Activated naive CD8-positive, alpha-beta T cell treated with anti-CD3 and anti-CD28 coated beads, Interleukin-2, amount 50 U/mL, for 24 hours (primary cell): ENCODE measurements at regions not wholly inside any gene's neighbourhood (a gene's known extent, or its start where the extent isn't known, plus 50 kb on each side); places are given as distances from the start of the nearest gene placed in this dataset.

ENCODE experiments used
- ATAC-seq: fragments of 150-1000 bp; cut with Tn5 transposase; one replicate; pipeline ENCODE4 v1.10.0; 2021
- DNase-seq: peaks from one replicate; pipeline ENCODE4 v3.0.0; 2021
- H3K27ac Mint-ChIP-seq: one replicate; pipeline ENCODE4 v1.8.0; 2021; ENCODE audit warnings: mild to moderate bottlenecking, mixed read lengths
- H3K27me3 Mint-ChIP-seq: one replicate; pipeline ENCODE4 v1.8.0; 2021; ENCODE audit warnings: mixed read lengths
- H3K36me3 Mint-ChIP-seq: one replicate; pipeline ENCODE4 v1.8.0; 2021; ENCODE audit warnings: low read depth, mixed read lengths
- H3K4me1 Mint-ChIP-seq: one replicate; pipeline ENCODE4 v1.8.0; 2021; ENCODE audit warnings: mixed read lengths
- H3K4me3 Mint-ChIP-seq: one replicate; pipeline ENCODE4 v1.8.0; 2021; ENCODE audit warnings: mild to moderate bottlenecking, moderate library complexity, mixed read lengths
- H3K9me3 Mint-ChIP-seq: one replicate; pipeline ENCODE4 v1.8.0; 2021; ENCODE audit warnings: mixed read lengths

DNA sequence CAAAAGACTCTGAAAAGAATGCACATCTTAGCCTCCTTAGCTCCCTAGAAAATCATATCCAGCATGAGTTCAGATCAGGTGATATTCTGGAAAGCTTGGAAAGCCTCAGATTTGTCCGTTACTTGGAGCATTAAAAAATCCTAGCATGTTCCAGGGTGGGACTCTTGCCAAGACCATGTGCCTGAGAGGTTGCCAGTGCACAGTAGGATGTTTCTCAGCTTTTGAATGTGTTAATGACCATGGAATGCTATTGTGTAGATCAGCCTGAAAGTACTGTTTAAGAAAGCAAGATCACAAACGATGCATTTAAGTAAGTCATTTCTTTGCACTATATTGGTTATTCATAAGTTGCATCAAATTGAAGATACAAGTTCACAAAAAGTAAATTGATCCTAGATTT lies 230.5 kb downstream of the ETNK1 start:
- no peak overlapping the region for H3K4me3 Mint-ChIP-seq
- H3K36me3 Mint-ChIP-seq, result no peaks in the 10 kb centered on the region
- DNase-seq (no peak), ATAC-seq (no peak)
- H3K27ac Mint-ChIP-seq, result no peak overlapping the region
- H3K27me3 Mint-ChIP-seq, result peaks cover 4% of the 10 kb centered on the region
- no peaks in the 10 kb centered on the region for H3K9me3 Mint-ChIP-seq
- H3K4me1 Mint-ChIP-seq, result no peaks in the 10 kb centered on the region

DNA sequence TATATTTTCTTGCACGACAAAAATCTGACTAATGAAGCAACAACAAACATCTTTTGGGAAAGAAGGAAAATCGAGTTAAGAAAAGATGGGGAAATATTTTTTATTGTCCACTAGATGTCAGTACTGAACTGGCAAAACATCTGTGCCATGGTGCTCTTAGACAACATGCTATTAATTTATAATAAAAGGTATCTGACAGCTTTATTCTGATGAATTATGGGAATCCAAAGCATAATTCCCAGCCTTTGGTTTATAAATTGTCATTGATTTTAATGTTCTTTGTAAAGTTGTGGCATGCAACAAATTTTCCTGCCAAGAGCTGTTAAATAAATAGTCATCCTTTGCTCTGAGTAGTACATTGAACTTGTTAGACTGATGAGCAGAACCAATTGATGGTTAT lies 231.2 kb downstream of the ETNK1 start:
- no peak for DNase-seq
- Mint-ChIP-seq H3K4me3 (no peak overlapping the region), H3K27me3 (peaks cover 4% of the 10 kb centered on the region), H3K36me3 (no peaks in the 10 kb centered on the region), H3K9me3 (no peaks in the 10 kb centered on the region), H3K27ac (no peak overlapping the region), H3K4me1 (no peaks in the 10 kb centered on the region)
- no peak for ATAC-seq

DNA sequence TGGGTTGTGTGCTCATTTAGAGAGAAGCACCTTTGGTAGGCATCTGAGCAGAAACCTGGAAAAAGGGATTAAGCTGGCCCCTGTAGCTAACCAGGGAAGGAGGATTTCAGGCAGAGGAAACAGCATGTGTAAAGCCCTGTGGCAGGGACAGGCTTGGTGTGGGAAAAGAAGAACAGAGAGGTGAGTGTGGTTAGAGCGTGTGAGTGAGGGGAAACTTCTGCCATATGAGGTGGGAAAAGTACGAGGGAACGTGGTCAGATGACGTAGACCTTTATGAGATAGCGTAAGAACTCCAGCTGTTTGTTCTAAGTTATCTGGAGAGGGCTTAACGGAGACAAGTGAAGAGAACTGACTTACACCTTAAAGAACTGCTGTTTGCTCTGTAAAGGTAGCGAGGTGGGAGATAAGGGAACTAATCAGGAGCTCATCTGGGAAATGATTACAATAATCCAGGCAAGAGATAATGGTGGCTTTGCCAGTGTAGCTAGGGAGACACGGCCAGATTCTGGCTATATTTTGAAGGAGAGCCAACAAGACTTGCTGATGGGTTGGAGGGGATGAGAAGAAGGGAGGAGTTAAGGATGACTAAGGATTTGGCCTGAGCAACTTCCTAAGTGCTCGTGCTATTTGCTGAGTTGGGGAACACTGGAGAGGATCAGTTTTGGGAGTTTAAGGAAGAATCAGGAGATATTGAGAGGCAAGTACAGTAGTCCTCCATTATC lies 234.0 kb downstream of the ETNK1 start:
- Mint-ChIP-seq H3K27me3 (peaks cover 4% of the 10 kb centered on the region), H3K9me3 (no peaks in the 10 kb centered on the region), H3K4me1 (no peaks in the 10 kb centered on the region), H3K36me3 (no peaks in the 10 kb centered on the region), H3K4me3 (no peak overlapping the region), H3K27ac (no peak overlapping the region)
- DNase-seq (no peak), ATAC-seq (no peak)

DNA sequence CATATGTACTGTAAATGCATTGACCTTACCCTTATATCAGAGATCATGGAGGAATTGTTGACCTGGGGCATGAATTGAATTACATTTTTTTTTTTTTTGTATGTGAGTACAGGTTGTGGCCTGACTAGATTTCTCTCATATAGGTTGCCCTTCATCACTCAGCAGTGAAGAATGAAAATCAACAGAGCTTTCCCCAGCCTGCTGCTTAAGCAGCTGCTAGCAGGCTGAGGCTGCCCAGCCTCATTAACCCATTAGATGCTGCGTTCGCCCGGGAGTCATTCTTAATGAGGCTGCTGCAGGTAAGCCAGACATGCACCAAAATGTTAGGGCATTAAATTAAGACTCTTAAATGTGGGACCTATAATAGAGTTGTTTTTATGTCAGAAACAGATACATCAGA lies 236.0 kb downstream of the ETNK1 start:
- DNase-seq, result no peak
- peaks cover 4% of the 10 kb centered on the region for H3K27me3 Mint-ChIP-seq
- no peaks in the 10 kb centered on the region for H3K36me3 Mint-ChIP-seq
- H3K27ac Mint-ChIP-seq, result no peak overlapping the region
- no peaks in the 10 kb centered on the region for H3K9me3 Mint-ChIP-seq
- no peak for ATAC-seq
- H3K4me1 Mint-ChIP-seq, result no peaks in the 10 kb centered on the region
- H3K4me3 Mint-ChIP-seq, result no peak overlapping the region

DNA sequence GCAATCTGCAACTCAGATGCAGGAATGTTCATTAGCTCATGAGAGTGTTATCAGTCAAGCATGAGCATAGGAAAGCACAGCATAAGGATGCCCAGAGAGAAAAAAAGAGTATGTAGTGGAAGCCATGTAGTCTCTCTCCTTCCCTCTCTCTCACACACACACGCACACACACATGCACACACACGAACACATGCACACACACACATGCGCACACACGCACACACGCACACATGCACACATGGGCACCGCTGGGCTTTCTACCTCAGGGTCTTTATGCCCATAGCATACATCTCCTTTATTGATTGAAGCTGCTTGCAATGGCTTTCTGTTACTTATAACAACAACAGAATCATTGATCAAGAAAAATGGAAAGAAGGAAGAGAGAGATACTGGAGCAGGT lies 240.9 kb downstream of the ETNK1 start:
- Mint-ChIP-seq H3K36me3 (no peaks in the 10 kb centered on the region), H3K4me1 (no peaks in the 10 kb centered on the region), H3K27ac (no peak overlapping the region), H3K4me3 (no peak overlapping the region), H3K27me3 (no peaks in the 10 kb centered on the region), H3K9me3 (no peaks in the 10 kb centered on the region)
- DNase-seq, result no peak
- ATAC-seq, result no peak

DNA sequence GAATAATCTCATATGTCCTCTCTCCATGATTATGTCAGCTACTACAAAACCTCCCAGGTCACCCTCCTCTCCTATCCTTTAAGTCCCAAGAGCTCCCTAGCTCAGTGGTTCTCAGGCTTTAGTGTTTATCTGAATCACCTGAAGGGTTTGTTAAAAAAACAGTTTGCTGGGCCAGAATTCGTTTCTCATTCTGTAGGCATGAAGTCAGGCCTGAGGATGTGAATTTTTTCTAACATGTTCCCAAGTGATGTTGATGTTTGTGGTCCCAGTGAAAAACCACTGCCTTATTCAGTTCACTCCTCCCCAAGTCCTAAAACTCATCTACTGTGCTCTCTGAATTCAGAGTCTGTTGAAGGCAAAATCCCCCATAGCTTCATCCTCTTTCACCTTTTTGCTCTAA lies 241.4 kb downstream of the ETNK1 start:
- Mint-ChIP-seq H3K27ac (no peak overlapping the region), H3K36me3 (no peaks in the 10 kb centered on the region)

DNA sequence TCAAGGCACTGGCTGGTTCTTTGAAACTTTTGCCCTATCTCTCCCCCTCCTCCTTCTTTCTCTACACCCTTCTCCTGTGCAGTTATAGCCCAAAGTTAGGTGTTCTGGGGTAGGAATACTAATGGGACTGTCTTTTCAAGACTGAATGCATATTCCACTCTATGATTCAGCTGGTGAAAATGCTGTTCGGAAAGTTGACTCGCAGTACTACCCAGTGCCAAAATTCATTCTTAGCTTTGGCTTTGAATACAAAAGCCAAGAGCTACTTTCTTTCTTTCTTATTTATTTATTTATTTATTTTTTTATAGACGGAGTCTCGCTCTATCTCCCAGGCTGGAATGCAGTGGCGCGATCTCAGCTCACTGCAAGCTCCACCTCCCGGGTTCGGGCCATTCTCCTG lies 249.2 kb downstream of the ETNK1 start:
- DNase-seq (no peak), ATAC-seq (no peak)
- no peaks in the 10 kb centered on the region for H3K9me3 Mint-ChIP-seq
- H3K27me3 Mint-ChIP-seq, result no peaks in the 10 kb centered on the region
- no peaks in the 10 kb centered on the region for H3K36me3 Mint-ChIP-seq
- H3K4me3 Mint-ChIP-seq, result no peak overlapping the region
- no peaks in the 10 kb centered on the region for H3K4me1 Mint-ChIP-seq
- no peak overlapping the region for H3K27ac Mint-ChIP-seq

More for the DNA sequence above, 241.4 kb downstream of the ETNK1 start:
- DNase-seq (no peak), ATAC-seq (no peak)
- H3K9me3 Mint-ChIP-seq, result no peaks in the 10 kb centered on the region
- H3K4me1 Mint-ChIP-seq, result no peaks in the 10 kb centered on the region
- H3K4me3 Mint-ChIP-seq, result no peak overlapping the region
- no peaks in the 10 kb centered on the region for H3K27me3 Mint-ChIP-seq

DNA sequence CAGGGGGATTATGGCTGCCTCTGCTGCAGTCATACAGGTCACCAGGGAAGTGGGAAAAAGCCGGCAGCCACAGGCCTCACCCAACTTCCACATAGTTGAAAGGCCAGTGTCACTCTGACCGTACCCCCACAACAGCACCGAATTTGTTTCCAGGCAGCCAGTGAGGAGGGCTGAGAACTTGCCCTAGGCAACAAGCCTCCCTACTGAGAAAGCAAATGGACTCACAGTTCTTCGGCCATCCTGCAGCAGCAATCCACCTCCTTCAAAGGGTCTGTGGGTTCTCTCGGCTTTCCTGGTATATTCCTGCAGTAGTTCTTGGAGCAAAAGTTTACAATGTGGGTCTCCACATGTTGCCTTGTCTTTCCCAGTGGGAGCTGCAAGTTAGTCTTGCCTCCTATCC lies 251.3 kb downstream of the ETNK1 start:
- Mint-ChIP-seq H3K27me3 (no peaks in the 10 kb centered on the region), H3K27ac (no peak overlapping the region), H3K36me3 (no peaks in the 10 kb centered on the region), H3K4me3 (no peak overlapping the region), H3K4me1 (no peaks in the 10 kb centered on the region), H3K9me3 (no peaks in the 10 kb centered on the region)
- DNase-seq (no peak), ATAC-seq (no peak)

DNA sequence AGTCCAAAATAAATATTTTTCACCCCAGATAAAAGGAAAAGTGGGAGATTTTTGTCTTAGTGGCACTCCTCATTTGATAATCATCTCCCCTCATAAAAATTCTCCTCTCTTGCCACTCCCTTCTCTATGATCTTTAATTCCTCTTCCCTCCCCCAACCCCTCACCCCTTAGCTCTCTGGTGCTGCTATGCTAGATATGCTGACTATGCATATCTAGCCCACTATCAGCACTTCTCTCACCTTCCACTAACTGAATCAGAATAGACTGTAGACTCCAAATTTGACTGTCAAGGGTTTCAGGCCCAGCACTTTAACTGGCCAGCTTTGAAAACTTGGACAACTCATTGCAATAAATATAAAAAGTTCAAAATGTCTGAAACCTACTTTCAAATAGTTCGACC lies 254.2 kb downstream of the ETNK1 start:
- Mint-ChIP-seq H3K4me3 (no peak overlapping the region), H3K4me1 (no peaks in the 10 kb centered on the region), H3K27ac (no peak overlapping the region), H3K27me3 (no peaks in the 10 kb centered on the region), H3K36me3 (no peaks in the 10 kb centered on the region), H3K9me3 (no peaks in the 10 kb centered on the region)
- ATAC-seq (no peak), DNase-seq (no peak)

DNA sequence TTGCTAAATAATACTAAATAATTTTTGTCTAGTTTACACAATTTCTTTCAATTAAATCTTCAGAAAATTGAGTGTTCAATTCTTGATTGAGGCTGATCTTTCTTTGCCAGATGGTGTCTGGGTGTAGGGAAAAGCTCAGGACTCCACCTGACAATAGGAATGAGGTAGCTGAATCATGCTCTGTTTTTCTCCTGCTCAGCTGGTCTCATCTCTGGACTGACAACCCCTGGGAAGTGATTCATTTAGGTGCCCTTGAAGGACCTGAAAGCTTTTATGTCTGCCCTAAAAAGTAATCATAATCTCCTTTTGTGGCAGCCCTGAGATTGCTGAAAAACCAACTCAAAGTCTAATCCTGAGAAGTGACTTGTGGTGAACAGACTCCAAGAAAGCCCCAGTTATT lies 255.4 kb downstream of the ETNK1 start:
- DNase-seq, result no peak
- H3K4me3 Mint-ChIP-seq, result no peak overlapping the region
- H3K27ac Mint-ChIP-seq, result no peak overlapping the region
- ATAC-seq, result no peak
- H3K4me1 Mint-ChIP-seq, result no peaks in the 10 kb centered on the region
- H3K9me3 Mint-ChIP-seq, result no peaks in the 10 kb centered on the region
- no peaks in the 10 kb centered on the region for H3K36me3 Mint-ChIP-seq
- H3K27me3 Mint-ChIP-seq, result no peaks in the 10 kb centered on the region

DNA sequence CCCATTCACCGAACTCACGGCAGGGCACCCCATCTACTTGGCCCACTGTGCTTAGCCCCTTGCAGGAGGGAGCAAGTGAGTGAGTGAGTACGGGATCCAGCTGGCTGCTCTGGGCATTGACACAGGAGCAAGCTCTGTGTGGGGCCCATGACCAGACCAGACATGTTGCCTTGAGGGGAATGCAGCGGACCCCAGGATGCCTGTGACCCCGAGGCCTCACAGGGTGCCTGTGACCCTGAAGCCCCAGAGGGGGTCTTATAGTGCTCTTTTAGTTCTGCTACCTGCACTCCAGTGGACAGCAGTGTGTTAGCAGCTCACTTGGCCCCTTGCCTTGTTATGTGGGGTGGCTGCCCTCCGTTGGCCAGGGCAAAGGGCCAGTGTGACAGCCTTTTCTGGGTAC lies 255.8 kb downstream of the ETNK1 start:
- Mint-ChIP-seq H3K4me1 (no peaks in the 10 kb centered on the region), H3K27ac (no peak overlapping the region), H3K9me3 (no peaks in the 10 kb centered on the region), H3K36me3 (no peaks in the 10 kb centered on the region), H3K27me3 (no peaks in the 10 kb centered on the region), H3K4me3 (no peak overlapping the region)
- ATAC-seq (no peak), DNase-seq (no peak)

DNA sequence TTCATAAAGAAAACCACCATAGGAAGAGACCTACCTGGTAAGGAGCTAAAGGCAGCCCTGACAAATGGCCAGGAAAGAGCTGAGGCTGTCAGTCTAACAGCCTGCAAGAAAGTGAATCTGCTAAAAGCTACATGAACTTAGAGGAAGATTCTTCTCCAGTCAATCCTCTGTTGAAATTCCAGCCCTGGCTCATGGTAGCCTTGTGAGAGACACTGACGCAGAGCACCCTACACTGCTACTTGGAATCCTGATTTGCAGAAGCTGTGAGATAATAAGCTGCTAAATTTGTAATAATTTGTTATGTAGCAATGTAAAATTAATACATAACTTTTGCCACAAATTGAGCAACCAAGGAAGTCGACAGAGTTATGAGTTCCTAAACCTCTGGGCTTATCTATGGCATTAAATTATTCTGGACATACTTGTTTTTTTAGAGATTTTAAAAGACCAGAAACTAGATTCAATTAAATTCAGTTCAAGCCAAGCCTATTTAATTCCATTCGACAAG lies 257.0 kb downstream of the ETNK1 start:
- Mint-ChIP-seq H3K9me3 (no peaks in the 10 kb centered on the region), H3K36me3 (no peaks in the 10 kb centered on the region), H3K27me3 (no peaks in the 10 kb centered on the region), H3K4me3 (no peak overlapping the region), H3K4me1 (no peaks in the 10 kb centered on the region), H3K27ac (no peak overlapping the region)
- DNase-seq (no peak), ATAC-seq (no peak)

DNA sequence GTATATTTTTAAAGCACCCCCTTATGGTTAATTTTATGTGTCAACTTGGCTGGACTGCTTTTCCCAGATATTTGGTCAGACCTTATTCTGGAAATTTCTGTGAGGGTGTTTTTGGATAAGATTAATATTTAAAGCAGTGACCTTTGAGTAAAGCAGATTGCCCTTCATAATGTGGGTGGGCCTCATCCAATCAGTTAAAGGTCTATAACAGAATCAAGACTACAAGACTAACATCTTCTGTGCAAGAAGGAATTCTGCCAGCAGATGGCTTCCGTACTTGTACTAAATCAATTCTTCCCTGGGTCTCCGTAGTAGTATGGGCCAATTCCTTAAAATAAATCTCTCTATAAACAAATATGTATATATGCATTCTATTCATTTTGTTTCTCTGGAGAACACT lies 257.6 kb downstream of the ETNK1 start:
- H3K4me3 Mint-ChIP-seq, result no peak overlapping the region

DNA sequence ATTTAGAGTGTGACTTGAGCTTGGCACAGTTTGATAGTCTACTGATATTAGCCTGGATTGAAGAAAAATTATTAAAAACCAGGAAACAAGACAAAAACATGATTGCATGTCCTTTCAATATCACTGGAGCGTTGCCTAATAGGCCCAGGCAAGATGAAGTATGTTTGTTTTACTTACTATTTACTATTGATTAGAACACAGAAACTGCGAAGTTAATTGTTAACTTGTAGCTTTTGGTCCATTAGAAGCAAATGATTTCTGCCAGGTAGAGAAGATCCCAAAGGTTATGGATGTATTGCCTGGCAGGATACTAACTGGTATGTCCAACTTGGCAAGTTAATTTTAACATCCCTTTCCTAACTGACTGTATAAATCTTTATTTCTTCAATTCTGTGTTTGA lies 268.9 kb downstream of the ETNK1 start:
- Mint-ChIP-seq H3K4me3 (no peak overlapping the region), H3K36me3 (no peaks in the 10 kb centered on the region), H3K9me3 (no peaks in the 10 kb centered on the region), H3K27me3 (no peaks in the 10 kb centered on the region), H3K4me1 (no peaks in the 10 kb centered on the region), H3K27ac (no peak overlapping the region)
- ATAC-seq (no peak), DNase-seq (no peak)

More for the DNA sequence above, 257.6 kb downstream of the ETNK1 start:
- DNase-seq (no peak), ATAC-seq (no peak)
- Mint-ChIP-seq H3K4me1 (no peaks in the 10 kb centered on the region), H3K27ac (no peak overlapping the region), H3K36me3 (no peaks in the 10 kb centered on the region), H3K9me3 (no peaks in the 10 kb centered on the region), H3K27me3 (no peaks in the 10 kb centered on the region)

DNA sequence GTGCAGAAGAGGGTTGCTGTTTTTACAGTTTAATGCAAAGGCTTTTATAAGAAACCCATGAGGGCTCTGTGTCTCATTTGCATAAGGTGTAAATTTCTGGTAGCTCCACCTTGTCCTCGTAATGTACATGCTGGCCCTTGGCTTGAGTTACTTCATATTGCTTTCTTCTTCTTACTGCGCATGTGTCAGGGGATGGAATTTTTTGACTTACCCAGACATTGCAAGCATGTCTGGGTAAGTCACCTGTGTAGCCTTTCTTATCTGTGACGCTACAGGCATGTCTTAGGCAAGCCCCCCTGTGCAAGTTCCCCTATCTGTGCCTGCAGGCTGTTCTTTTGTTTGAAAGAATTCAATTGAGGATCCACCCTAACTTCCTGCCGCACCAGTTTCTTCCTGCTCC lies 274.2 kb downstream of the ETNK1 start:
- Mint-ChIP-seq H3K4me3 (no peak overlapping the region), H3K36me3 (no peaks in the 10 kb centered on the region), H3K27me3 (no peaks in the 10 kb centered on the region), H3K9me3 (no peaks in the 10 kb centered on the region), H3K27ac (no peak overlapping the region), H3K4me1 (no peaks in the 10 kb centered on the region)
- no peak for ATAC-seq
- no peak for DNase-seq

DNA sequence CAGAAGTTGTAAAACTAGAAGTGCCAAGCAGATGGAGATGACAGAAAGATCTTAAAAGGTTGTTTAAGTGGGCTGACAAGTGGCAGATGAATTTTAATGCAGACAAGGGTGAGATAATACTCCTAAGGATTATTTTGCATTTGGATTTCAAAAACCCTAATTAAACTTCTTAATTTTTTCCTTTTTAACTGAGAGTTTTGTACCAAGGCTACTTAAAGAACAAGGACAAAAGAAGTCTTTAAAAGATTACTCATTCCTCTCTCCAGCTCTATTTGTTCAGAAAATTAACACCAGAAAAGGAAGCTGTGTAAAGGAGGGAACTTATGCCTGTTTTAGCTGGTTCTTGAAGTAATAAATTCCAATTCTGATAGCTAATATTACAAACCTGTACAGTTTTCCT lies 275.4 kb downstream of the ETNK1 start:
- Mint-ChIP-seq H3K27ac (no peak overlapping the region), H3K4me3 (no peak overlapping the region), H3K4me1 (no peaks in the 10 kb centered on the region), H3K9me3 (no peaks in the 10 kb centered on the region), H3K36me3 (no peaks in the 10 kb centered on the region), H3K27me3 (no peaks in the 10 kb centered on the region)
- DNase-seq (no peak), ATAC-seq (no peak)
